Spleen (tissue), 7 donors: ENCODE measurements at regions not wholly inside any gene's neighbourhood (a gene's known extent, or its start where the extent isn't known, plus 50 kb on each side); places are given as distances from the start of the nearest gene placed in this dataset.

Source experiments
- POLR2A ChIP-seq, 3 donors: fragments of 450-650 bp; IDR thresholded peaks; one replicate each; pipeline ENCODE4 v1.5.1; 2017; ENCODE audit warnings: antibody characterized with exemption in 3 of 3, mild to moderate bottlenecking in 1 of 3
- TF ChIP-seq, protein P1 (sequence below), 11 experiments: fragments of 200-600 bp in 7 of 11; fragments of 450-650 bp in 4 of 11; sonication (generic) in 4 of 11; IDR thresholded peaks in 8 of 11; conservative IDR thresholded peaks in 3 of 11; 1 replicate in 7 of 11; 2 replicates in 4 of 11; pipeline versions ENCODE4 v1.4.0 to v1.8.0; 2016 to 2021; ENCODE audit warnings: antibody characterized with exemption in 11 of 11, inconsistent platforms in 4 of 11, mild to moderate bottlenecking in 1 of 11
- donor health status: DM: no; HTN: no; CAD: no; lungs with moderate emphysema.
- donor health status: DM: no; HTN: no; CAD: no.
- donor health status: DM: no; HTN: no; CAD: no.

DNA sequence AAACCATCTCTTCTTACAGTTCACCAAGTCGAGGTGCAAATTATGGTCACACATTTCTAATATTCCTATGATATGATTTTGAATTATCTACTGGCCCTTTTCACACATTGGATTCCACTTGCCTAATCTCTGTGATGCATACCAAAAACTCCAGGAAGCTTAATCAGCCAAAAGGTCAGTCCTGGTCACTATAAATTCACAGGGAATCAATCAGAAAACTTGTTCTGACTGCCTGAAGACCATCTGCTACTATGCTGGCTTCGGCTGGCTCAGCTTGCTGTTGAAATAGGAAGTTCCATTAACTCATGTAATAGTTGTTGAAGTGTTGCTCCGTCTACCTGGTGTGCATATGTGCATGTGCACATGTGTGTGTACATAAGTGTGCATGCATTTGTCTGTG, 142.8 kb upstream of the FLRT2 start:
- TF ChIP-seq, protein P1, sequence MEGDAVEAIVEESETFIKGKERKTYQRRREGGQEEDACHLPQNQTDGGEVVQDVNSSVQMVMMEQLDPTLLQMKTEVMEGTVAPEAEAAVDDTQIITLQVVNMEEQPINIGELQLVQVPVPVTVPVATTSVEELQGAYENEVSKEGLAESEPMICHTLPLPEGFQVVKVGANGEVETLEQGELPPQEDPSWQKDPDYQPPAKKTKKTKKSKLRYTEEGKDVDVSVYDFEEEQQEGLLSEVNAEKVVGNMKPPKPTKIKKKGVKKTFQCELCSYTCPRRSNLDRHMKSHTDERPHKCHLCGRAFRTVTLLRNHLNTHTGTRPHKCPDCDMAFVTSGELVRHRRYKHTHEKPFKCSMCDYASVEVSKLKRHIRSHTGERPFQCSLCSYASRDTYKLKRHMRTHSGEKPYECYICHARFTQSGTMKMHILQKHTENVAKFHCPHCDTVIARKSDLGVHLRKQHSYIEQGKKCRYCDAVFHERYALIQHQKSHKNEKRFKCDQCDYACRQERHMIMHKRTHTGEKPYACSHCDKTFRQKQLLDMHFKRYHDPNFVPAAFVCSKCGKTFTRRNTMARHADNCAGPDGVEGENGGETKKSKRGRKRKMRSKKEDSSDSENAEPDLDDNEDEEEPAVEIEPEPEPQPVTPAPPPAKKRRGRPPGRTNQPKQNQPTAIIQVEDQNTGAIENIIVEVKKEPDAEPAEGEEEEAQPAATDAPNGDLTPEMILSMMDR (IDR thresholded peaks at IDR 0.05 in 8 of 11, conservative IDR thresholded peaks at IDR 0.05 in 3 of 11), result no peak
- TF ChIP-seq POLR2A (IDR thresholded peaks at IDR 0.05), result no peak
